PC-3 (cell line): ENCODE measurements at regions not wholly inside any gene's neighbourhood (a gene's known extent, or its start where the extent isn't known, plus 50 kb on each side); places are given as distances from the start of the nearest gene placed in this dataset.

Experiments
- CTCF ChIP-seq: fragments of 300-600 bp; sonication (generic); conservative IDR thresholded peaks from 2 replicates; pipeline ENCODE4 v1.5.1; 2017; ENCODE audit warnings: antibody characterized with exemption, low read depth, mild to moderate bottlenecking, low read length
- EZH2 ChIP-seq: fragments of 300-600 bp; sonication (generic); IDR thresholded peaks from one replicate; pipeline ENCODE4 v1.6.1; 2017; ENCODE audit warnings: antibody characterized with exemption, mild to moderate bottlenecking, low read length; ENCODE audit not compliant: unreplicated experiment

GRCh38 chr11:70740488-70740851 lies 342.1 kb downstream of the CTTN start:
- no peak for TF ChIP-seq CTCF
- no peak for TF ChIP-seq EZH2
